ENCODE measurements at regions not wholly inside any gene's neighbourhood (a gene's known extent, or its start where the extent isn't known, plus 50 kb on each side); places are given as distances from the start of the nearest gene placed in this dataset.
"Not testable (repeated sequence)": the region's sequence is repeated elsewhere in the genome, so short reads cannot be mapped to it uniquely, and the experiment has no call there.

- DNase-seq (ENCODE audit: low spot score): no peak
- POLR2A ChIA-PET (ENCODE audit: low non-redundant PET): no interaction called here
- no peak for TF ChIP-seq EZH2 (IDR thresholded peaks at IDR 0.05; ENCODE audit: borderline replicate concordance, low read depth, low read length, poor library complexity, severe bottlenecking)
- no peak for TF ChIP-seq CTCF (conservative IDR thresholded peaks at IDR 0.05; ENCODE audit: low read depth, low read length)
- Histone ChIP-seq H3K27ac (ENCODE audit: low read depth, low read length, poor library complexity, severe bottlenecking) (no peak overlapping the region), H3K4me1 (ENCODE audit: insufficient read depth, low read length, poor library complexity, severe bottlenecking) (no peaks in the 10 kb centered on the region), H3K27me3 (replicated peaks; ENCODE audit: insufficient read depth, low read depth, low read length, poor library complexity) (peaks cover 47% of the 10 kb centered on the region), H3K4me3 (ENCODE audit: low read depth, low read length, poor library complexity, severe bottlenecking) (no peak overlapping the region), H3K9me3 (ENCODE audit: low read depth, low read length, poor library complexity, severe bottlenecking) (no peaks in the 10 kb centered on the region), H3K36me3 (ENCODE audit: insufficient read depth, low read length, poor library complexity, severe bottlenecking) (no peaks in the 10 kb centered on the region)
- CTCF ChIA-PET: no interaction called here
- intact Hi-C loops (cut with micrococcal nuclease; ENCODE audit: unreplicated experiment): no loop called here
- no TSS peak for BruUV-seq (replicated peaks)
Observed at GRCh38 chr18:22594155-22594690, 176.5 kb upstream of the CTAGE1 start.

- no peak overlapping the region for H3K4me3 ChIP-seq (ENCODE audit: low read depth, low read length, poor library complexity, severe bottlenecking)
- H3K27me3 ChIP-seq (replicated peaks; ENCODE audit: insufficient read depth, low read depth, low read length, poor library complexity): peaks cover 57% of the 10 kb centered on the region
- ChIA-PET CTCF (no interaction called here), POLR2A (ENCODE audit: low non-redundant PET) (no interaction called here)
- H3K27ac ChIP-seq (ENCODE audit: low read depth, low read length, poor library complexity, severe bottlenecking): no peak overlapping the region
- intact Hi-C loops (cut with micrococcal nuclease; ENCODE audit: unreplicated experiment): loop anchor here (10.0 kb wide), 1 partner anchor 83 kb away; no protein-coding TSS in a partner anchor
- H3K9me3 ChIP-seq (ENCODE audit: low read depth, low read length, poor library complexity, severe bottlenecking): no peaks in the 10 kb centered on the region
- no peaks in the 10 kb centered on the region for H3K36me3 ChIP-seq (ENCODE audit: insufficient read depth, low read length, poor library complexity, severe bottlenecking)
- no peak for DNase-seq (ENCODE audit: low spot score)
- TF ChIP-seq CTCF (conservative IDR thresholded peaks at IDR 0.05; ENCODE audit: low read depth, low read length): no peak
- BruUV-seq (replicated peaks): no TSS peak
- no peaks in the 10 kb centered on the region for H3K4me1 ChIP-seq (ENCODE audit: insufficient read depth, low read length, poor library complexity, severe bottlenecking)
Observed at GRCh38 chr18:22601481-22601880, 183.8 kb upstream of the CTAGE1 start.

- peaks cover 47% of the 10 kb centered on the region for H3K27me3 ChIP-seq (replicated peaks; ENCODE audit: insufficient read depth, low read depth, low read length, poor library complexity)
- intact Hi-C loops (cut with micrococcal nuclease; ENCODE audit: unreplicated experiment): loop anchor here (10.0 kb wide), 1 partner anchor 82 kb away; no protein-coding TSS in a partner anchor
- H3K9me3 ChIP-seq (ENCODE audit: low read depth, low read length, poor library complexity, severe bottlenecking); H3K4me1 ChIP-seq (ENCODE audit: insufficient read depth, low read length, poor library complexity, severe bottlenecking); BruUV-seq (replicated peaks); DNase-seq (ENCODE audit: low spot score); H3K4me3 ChIP-seq (ENCODE audit: low read depth, low read length, poor library complexity, severe bottlenecking); H3K36me3 ChIP-seq (ENCODE audit: insufficient read depth, low read length, poor library complexity, severe bottlenecking); CTCF ChIA-PET; POLR2A ChIA-PET (ENCODE audit: low non-redundant PET); H3K27ac ChIP-seq (ENCODE audit: low read depth, low read length, poor library complexity, severe bottlenecking): not testable (repeated sequence)
Observed at GRCh38 chr18:22602456-22602855, 184.7 kb upstream of the CTAGE1 start.

GRCh38 chr18:22603902-22604301 lies 186.2 kb upstream of the CTAGE1 start:
- CTCF ChIA-PET: no interaction called here
- TF ChIP-seq CTCF (conservative IDR thresholded peaks at IDR 0.05; ENCODE audit: low read depth, low read length) (no peak), EZH2 (IDR thresholded peaks at IDR 0.05; ENCODE audit: borderline replicate concordance, low read depth, low read length, poor library complexity, severe bottlenecking) (no peak)
- H3K27ac ChIP-seq (ENCODE audit: low read depth, low read length, poor library complexity, severe bottlenecking): no peak overlapping the region

More at GRCh38 chr18:22603902-22604301, 186.2 kb upstream of the CTAGE1 start:
- POLR2A ChIA-PET (ENCODE audit: low non-redundant PET): no interaction called here
- no peaks in the 10 kb centered on the region for H3K4me1 ChIP-seq (ENCODE audit: insufficient read depth, low read length, poor library complexity, severe bottlenecking)
- H3K27me3 ChIP-seq (replicated peaks; ENCODE audit: insufficient read depth, low read depth, low read length, poor library complexity): peaks cover 35% of the 10 kb centered on the region
- no peaks in the 10 kb centered on the region for H3K36me3 ChIP-seq (ENCODE audit: insufficient read depth, low read length, poor library complexity, severe bottlenecking)
- H3K4me3 ChIP-seq (ENCODE audit: low read depth, low read length, poor library complexity, severe bottlenecking): no peak overlapping the region
- no peak for DNase-seq (ENCODE audit: low spot score)
- intact Hi-C loops (cut with micrococcal nuclease; ENCODE audit: unreplicated experiment): loop anchor here (10.0 kb wide), 1 partner anchor 81 kb away; no protein-coding TSS in a partner anchor
- no peaks in the 10 kb centered on the region for H3K9me3 ChIP-seq (ENCODE audit: low read depth, low read length, poor library complexity, severe bottlenecking)
- BruUV-seq (replicated peaks): no TSS peak
